ENCODE measurements at regions not wholly inside any gene's neighbourhood (a gene's known extent, or its start where the extent isn't known, plus 50 kb on each side); places are given as distances from the start of the nearest gene placed in this dataset.

GRCh38 chrX:65813245-65813644 is 145.8 kb downstream of the MSN start:
- H3K9me3 Mint-ChIP-seq = peaks cover 35% of the 10 kb centered on the region

More at GRCh38 chrX:65813245-65813644, 145.8 kb downstream of the MSN start:
- peaks cover 15% of the 10 kb centered on the region for H3K36me3 Mint-ChIP-seq
- ChIA-PET CTCF (no interaction called here), POLR2A (no interaction called here)
- ATAC-seq (no peak), DNase-seq (ENCODE audit: low spot score) (no peak)
- H3K4me3 Mint-ChIP-seq = no peak overlapping the region
- H3K27me3 Mint-ChIP-seq (ENCODE audit: low read depth) = no peaks in the 10 kb centered on the region
- no peak for TF ChIP-seq JAZF1 (CRISPR knock-in tag; IDR thresholded peaks at IDR 0.05)
- no peak for TF ChIP-seq SMAD4 (CRISPR knock-in tag; IDR thresholded peaks at IDR 0.05)
- no peak for TF ChIP-seq ZNF416 (CRISPR knock-in tag; IDR thresholded peaks at IDR 0.05)
- TF ChIP-seq ZMAT4 (CRISPR knock-in tag; IDR thresholded peaks at IDR 0.05) = no peak
- no peak for TF ChIP-seq MLX (CRISPR knock-in tag; IDR thresholded peaks at IDR 0.05)
- TF ChIP-seq ZNF219 (CRISPR knock-in tag; IDR thresholded peaks at IDR 0.05; ENCODE audit: borderline replicate concordance) = no peak
- TF ChIP-seq MAX (CRISPR knock-in tag; IDR thresholded peaks at IDR 0.05) = no peak
- no peak for TF ChIP-seq E2F1 (CRISPR knock-in tag; IDR thresholded peaks at IDR 0.05)
- no peak for TF ChIP-seq EMX1 (CRISPR knock-in tag; IDR thresholded peaks at IDR 0.05)
- TF ChIP-seq OVOL2 (CRISPR knock-in tag; IDR thresholded peaks at IDR 0.05; ENCODE audit: borderline replicate concordance) = no peak
- no peak for TF ChIP-seq ATF6 (CRISPR knock-in tag; IDR thresholded peaks at IDR 0.05)
- no peak for TF ChIP-seq ARID4B (CRISPR knock-in tag; IDR thresholded peaks at IDR 0.05; ENCODE audit: borderline replicate concordance)
- TF ChIP-seq SMAD3 (CRISPR knock-in tag; IDR thresholded peaks at IDR 0.05; ENCODE audit: borderline replicate concordance) = no peak
- no peak for TF ChIP-seq TEAD4 (CRISPR knock-in tag; IDR thresholded peaks at IDR 0.05)
- H3K4me1 Mint-ChIP-seq = no peaks in the 10 kb centered on the region
- H3K27ac Mint-ChIP-seq = no peak overlapping the region
